CD4-positive, alpha-beta T cell treated with Interferon alpha-2 for 1 hour (primary cell): ENCODE measurements at regions not wholly inside any gene's neighbourhood (a gene's known extent, or its start where the extent isn't known, plus 50 kb on each side); places are given as distances from the start of the nearest gene placed in this dataset.
"Not testable (repeated sequence)": the region's sequence is repeated elsewhere in the genome, so short reads cannot be mapped to it uniquely, and the experiment has no call there.

Experiments used
- DNase-seq, 2 donors: peaks; one replicate each; pipeline ENCODE4 v3.0.0-alpha.2; 2020 to 2022

DNA sequence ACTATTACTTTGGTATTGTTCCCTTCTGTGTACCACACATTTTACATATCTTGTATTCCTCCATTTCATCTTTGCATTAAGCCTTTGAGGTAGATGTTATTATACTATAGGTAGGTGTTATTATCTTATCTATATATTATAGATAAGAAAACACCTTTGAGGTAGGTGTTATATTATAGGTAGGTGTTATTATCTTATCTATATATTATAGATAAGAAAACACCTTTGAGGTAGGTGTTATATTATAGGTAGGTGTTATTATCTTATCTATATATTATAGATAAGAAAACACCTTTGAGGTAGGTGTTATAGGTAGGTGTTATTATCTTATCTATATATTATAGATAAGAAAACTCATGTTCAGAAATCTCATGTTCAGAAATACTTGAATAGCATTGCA, 187.0 kb upstream of the USP15 start:
- DNase-seq, result not testable (repeated sequence)

DNA sequence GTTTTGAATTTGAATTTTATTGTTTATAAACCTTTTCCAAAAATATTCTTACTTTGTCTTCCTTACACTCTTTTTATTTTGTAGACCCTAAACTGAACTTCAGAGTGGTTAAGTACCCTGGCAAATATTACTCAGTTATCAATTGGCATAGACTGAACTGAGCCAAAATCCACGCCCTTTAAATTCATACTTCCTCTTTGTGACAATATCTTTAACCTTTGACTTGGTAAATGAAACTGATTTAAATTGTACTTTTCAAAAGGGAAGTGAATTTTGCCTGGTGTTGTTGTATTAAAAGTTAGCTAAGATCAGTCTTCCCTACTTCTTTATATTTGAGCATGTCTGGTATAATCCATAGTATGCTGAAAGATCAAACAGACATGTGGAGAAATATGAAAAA, 184.3 kb upstream of the USP15 start:
- no peak for DNase-seq

DNA sequence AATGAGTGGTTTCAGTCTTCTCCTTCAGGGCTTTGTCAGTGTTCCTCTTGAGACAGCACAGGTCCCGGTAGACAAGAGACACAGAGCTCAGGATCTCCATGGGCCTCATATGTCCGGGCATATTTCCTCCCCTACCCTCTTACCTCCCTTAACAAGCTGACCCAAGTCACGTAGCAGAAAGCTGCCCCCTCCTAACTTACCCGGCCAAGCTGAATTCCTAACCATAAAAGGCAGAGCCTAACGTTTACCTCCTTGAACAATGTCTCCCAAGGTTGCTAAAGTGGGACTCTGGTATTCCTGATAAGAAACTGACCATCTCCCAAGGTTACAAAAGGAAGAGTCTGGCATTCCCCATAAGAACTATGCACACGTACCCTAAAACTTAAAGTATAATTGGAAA, 182.2 kb upstream of the USP15 start:
- no peak for DNase-seq

DNA sequence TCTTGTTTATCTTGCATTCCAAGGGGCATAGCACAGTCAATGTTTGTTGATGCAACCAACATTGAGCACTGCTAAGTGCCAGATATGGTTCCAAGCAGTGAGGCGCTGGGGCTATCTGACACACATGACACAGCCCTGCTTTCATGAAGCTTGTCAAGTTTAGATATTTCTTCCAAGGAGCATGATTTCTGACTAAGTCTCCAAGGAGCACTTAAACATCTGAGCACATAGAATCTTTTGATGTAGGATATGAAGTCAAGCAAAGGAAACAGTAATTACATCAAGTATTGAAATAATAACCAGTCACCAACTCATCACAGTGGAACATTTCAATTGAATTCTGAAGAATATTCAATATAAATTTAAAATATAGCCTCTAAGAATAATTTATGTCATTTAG, 177.8 kb upstream of the USP15 start:
- no peak for DNase-seq

DNA sequence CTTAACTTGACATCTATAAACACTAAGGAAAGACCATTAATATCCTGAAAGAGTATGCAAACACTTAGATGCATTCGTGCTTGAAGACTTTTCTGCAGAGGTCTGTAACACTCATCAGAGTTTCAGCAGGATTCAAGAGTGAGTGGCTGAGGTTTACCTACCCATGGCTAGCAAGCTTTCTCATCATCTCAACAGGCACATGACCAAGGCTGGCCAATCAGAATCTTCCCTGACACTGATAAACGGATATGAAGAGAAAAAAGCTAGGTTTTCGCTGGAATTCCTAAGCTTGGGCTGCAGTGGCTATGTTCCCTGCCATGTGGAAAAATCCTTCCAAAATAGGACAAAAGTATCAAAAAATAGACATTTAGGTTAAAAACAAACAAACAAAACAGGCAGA, 162.1 kb upstream of the USP15 start:
- DNase-seq, result no peak

DNA sequence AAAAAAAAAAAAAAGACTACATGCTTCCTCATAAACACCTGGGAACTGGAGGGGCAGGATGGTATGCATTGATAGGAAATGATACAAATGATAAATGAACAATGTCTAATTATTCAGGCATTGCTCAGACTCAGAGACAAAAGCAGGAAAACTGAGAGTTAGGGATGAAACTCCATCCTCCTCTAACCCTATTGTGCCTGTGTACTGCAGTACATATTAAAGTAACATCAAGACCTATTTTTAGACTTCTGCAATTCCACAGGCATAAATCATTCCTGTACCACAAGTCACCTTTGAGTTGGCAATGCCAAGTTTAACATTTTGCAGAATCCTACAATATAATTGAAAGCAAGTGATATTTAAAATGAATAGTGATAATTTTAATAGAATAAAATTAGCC, 156.5 kb upstream of the USP15 start:
- no peak for DNase-seq

DNA sequence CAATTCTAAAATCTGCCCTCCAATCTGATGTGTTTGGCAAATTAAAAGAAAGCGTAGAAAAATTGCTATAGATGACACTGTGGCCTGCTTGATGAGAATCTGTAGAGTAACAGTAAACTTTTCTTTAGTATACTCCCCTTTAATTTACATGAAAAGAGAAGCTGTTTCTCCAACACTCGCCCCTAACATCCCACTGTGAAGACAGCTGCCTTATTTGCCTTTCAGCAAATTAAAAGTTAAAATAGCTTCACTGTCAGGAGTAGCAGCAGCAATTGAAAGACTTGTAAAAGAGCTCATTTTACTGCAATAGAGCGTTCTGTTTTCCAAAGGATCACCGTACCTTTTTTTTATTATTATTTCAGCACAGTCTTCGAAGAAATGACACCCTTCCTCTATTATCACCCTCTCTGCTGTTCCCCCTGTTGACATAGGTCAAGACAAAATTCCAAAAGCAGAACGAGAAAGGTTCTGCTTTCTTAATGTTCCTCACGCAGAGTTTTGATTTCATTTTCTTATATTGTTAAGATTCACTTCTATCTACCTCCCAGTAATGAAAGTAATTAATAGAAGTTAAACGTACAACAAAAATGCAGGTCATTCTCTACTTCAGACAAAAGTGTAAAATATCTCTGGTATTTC, 153.5 kb upstream of the USP15 start:
- DNase-seq, result no peak

DNA sequence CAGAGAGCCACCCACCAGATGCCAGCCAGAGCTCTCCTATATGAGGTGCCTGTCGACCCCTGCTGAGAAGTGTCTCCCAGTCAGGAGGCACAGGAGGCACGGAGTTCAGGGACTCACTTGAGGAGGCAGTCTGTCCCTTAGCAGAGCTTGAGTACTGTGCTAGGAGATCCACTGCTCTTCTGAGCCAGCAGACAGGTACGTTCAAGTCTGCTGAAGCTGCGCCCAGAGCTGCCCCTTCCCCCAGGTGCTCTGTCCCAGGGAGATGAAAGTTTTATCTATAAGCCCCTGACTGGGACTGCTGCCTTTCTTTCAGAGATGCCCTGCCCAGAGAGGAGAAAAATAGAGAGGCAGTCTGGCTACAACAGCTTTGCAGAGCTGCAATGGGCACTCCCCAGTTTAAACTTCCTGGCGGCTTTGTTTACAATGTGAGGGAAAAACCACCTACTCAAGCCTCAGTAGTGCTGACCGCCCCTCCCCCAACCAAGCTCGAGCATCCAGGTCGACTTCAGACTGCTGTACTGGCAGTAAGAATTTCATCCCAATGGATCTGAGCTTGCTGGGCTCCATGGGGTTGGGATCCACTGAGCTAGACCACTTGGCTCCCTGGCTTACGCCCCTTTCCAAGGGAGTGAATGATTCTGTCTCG, 146.7 kb upstream of the USP15 start:
- no peak for DNase-seq

DNA sequence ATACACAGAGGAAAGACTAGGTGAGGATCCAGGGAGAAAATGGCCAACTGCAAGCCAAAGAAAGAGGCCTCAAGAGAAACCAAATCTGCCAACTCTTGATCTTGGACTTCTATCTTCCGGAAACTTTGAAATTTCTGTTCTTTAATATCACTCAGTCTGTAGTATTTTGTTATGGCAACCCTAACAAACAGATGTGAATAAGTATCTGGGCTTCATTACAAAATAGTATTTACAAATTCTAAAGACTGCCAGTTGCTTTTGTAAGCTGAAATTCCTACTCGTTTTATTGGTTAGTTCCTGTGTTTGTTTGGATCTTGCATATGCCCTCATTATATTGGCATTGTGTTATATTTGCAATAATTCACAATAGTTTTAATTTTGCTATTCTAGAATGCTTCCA, 143.2 kb upstream of the USP15 start:
- no peak for DNase-seq

DNA sequence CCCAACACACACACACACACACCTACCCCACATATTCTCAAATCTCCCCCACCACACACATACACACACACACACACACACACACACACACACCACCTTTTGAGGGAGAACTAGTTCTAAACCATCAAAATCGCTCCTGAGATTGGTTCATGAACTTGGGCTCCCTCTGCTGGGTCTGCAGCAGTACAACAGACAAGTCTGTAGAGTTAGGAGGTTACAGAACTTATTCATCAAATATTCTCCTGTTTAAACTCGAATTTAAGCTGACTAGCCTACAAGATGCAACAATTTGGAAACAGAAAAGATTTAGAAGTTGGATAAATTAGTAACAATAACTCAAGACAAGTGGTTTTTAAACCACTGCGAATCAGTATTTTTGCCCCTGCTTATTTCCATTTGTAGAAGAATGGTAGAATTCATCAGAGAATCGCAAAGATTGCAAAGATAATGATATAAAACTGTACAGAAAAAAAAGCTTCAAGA, 136.4 kb upstream of the USP15 start:
- peak; percentile 23 to 41 for DNase-seq

DNA sequence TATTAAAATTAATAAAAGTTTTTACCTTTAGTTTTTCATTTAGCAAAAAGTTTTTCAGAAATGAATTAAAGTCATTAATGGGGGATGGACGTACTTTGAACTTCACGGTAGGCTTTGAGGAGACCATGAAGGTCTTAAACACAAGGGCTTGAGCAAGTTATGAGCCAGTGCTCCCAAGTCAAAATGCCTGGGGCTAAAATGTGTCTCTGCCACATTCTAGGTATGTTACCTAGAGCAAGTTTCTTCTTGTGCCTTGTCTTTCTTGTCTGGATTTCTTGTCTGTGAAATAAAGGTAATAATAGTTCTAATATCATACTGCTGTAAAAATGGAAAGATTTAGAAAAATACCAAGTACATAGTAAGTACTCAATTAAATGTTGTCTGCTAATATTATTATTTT, 132.7 kb upstream of the USP15 start:
- DNase-seq, result no peak

DNA sequence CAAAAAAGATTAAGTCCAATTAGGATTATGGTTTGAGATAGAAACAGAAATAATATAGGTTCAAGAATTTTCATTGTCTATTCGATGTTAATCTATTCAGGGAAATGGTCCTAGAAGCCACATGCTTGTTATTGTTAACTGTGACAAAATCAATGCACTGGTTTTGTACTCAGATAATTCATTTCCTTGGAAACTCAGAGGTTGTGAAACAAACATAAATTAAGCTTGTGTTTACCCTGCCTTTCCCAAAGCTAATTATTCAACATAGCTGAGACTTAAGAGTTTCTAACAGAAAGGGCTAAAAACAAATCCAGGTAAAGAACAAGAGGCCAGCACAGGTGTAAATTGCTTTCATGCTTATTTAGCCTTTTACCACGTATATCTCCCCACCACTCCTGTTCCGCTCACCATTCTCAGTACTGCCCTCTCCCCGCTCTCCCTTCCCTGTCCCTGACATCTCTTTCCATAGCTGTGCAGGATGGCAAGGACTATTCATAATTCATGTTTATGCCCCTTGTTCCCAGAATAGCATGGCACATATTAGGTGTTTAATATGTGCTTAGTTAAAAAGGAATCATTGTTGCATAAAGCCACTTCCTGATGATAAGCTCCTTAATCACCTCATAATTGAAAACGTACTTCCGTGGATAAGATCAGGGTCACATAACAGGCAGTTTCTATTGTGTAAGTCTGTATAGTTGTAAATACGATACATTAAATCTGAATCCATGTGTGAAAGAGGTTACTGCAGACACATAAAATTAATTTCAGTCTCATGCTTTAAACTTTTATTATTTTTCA, 131.8 kb upstream of the USP15 start:
- no peak for DNase-seq

DNA sequence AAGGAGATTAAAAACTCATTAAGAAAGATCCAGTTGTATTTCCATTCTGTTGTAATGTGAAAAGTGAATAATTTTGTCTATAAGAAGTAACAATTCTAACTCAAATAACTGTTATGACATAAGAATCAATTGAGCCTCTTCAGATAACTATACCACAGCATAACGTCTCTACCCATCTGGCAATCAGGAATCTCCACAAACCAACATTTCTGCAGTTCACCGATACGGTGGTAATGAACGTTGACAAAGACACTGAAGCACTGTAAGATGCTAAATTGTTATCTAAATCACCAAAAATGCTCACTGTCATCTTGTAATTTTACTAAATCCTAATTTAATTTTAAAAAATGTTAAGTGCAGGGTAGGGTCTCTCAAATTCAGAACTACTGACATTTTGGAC, 130.9 kb upstream of the USP15 start:
- no peak for DNase-seq

DNA sequence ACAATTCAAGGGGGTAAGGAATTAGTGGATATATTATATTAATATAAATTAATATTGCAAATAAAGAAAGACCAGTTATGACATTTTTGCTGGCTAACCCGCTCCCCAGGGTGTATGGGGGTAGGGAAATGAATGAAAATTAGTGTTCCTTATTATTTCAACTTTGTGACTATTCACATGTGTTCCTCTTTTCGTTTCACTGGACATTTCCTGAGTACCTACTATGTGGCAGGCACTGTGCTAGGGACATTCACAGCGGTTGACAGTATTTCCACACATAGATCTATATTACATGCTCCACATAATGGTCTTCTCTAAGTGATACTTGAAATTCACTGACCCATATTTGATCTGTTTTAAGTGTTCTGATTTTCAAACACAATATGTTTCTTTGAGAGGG, 129.8 kb upstream of the USP15 start:
- DNase-seq, result no peak

DNA sequence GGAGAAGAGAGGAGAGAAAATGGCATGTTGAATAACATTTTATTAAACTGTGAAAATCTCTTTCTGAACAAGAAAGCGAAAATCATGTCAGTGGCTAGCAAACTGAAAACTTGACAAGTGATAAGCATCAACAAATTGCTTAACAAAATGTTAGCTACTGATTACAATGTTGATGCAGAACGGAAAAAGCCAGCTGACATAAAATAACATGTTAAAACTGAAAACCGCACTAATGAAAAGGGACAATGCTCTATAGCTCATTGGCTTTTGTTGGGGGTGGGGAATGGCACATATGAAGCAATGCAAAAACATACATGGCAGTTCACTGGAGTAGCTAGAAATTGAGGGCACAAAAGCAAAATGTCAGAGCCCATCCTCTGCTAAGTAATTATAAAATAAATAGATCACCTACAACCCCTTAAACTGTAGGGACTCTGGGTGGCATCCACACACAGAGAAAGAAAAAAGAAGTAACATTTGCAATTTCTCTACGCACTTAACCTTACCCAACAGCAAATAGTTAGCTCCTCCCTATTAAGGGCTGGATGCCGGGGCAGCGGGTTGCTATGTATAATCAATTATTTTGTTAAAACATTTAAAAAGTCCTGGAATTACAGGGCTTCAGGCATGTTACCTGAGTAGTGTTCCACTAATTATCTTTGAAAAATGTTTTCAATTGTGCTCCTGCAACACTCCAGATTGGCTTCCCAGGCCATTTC, 129.2 kb upstream of the USP15 start:
- DNase-seq, result no peak

DNA sequence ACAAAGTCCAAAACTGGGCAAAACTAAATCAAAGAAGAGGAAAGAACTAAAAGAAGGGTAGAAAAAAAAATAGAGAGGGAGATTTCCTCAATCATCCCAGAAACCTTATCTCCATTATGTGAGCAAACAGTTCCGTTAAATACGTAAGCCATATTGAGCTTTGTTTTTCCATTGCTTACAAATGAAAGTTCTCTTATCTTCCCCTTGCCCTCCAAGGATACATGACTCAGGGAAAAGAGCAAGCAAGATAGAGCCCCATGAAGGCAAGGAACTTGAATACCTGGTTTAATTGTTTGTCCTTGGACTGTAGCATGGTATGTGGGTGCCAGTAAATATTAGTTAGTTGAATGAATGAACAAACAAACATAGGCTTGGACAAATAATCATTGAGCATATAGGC, 126.8 kb upstream of the USP15 start:
- DNase-seq, result no peak

DNA sequence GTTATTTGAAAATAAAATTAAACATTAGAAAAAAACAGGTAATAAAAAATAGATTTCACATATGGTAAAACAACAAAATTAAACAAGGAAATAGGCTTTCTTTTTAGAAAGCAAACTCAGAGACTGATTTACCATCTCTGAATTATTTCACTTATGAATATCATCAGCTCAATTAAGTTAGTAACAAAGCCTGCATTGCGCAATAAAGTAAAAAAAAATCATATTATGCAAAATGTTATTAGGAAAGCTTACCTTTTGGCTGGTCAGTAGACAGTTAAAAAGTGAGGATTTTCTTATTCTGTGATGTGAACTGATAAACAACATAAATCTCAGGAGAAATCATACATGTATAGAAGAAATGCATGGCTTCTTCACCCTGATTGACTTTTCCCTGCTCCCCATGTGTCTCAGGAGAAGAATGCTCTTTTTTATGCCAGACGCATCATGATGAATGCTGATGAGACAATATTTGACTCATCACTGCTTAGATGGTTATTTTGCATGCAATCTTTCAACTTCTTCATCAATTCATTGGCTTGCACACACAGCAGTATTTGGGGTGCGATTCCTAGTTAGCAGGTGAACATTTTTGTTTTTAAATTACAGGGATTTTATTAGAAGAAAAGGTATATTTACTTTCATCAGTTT, 124.5 kb upstream of the USP15 start:
- no peak for DNase-seq

DNA sequence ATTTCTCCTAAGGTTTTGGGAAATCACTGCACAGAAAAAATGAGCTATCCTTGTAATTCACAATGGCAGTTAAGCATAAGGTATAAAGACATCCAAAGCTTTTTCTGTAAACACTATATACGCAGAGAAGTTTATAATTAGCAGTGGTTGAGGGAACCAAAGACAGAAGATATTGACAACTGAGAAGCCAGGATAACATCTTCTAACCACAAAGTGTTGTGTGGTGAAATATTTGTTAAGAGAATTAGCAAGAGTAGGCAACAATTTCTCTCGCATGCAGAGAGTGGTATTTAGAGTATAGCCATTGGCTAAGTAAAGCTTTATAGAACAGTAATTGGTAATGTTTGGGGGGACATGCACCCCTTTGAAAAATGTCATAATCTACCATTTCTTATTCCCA, 123.7 kb upstream of the USP15 start:
- DNase-seq, result no peak

DNA sequence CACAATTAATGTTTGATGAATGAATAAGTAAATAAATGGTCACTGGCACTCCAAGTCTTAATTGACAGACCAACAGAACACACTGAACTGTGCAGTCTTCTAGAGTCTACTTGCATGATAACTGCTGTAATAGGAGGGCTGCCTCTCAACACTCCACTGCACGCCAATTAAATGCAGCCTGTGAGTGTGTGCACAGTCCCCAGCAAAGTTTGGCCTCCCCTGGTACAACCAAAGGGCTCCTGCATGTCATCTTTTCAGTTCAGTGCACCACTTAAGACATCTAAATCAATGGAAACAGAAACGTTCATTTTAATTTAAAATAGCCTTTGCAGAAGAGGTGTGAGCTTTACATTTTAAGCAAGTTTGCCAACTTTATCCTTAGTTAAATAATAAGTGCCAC, 121.7 kb upstream of the USP15 start:
- no peak for DNase-seq

DNA sequence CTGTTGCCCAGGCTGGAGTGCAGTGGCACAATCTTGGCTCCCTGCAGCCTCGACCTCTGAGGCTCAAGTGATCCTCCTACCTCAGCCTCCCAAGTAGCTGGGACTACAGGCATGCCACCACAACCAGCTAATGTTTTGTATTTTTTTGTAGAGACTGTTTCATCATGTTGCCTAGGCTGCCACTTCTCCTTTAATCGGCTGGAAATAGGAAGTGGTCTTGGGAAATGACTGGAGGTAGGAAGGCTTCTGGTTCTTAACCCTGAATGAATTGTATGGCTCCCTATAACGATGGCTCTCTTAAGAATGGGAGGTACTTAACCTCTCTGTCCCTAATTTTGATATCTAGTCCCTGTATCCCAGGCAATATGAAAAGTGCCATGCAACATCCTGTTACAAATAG, 113.9 kb upstream of the USP15 start:
- no peak for DNase-seq

DNA sequence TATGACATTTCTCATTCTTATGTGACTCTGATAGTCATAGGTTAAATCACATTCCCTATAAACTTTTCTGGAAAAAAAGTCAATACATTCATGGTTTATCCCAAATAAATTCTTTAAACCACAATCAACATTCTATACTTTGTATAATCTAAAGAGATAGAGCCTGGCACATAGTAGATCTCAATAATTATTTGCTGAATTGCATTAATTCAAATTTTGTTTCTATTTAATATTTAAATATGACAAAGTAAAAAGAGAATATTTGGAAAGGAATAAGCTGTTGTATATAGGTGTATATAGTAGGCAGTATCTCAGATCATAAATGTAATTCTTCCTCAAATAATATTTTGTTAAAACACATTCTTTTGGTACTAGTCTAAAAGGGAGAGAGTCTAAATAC, 102.2 kb upstream of the USP15 start:
- no peak for DNase-seq

DNA sequence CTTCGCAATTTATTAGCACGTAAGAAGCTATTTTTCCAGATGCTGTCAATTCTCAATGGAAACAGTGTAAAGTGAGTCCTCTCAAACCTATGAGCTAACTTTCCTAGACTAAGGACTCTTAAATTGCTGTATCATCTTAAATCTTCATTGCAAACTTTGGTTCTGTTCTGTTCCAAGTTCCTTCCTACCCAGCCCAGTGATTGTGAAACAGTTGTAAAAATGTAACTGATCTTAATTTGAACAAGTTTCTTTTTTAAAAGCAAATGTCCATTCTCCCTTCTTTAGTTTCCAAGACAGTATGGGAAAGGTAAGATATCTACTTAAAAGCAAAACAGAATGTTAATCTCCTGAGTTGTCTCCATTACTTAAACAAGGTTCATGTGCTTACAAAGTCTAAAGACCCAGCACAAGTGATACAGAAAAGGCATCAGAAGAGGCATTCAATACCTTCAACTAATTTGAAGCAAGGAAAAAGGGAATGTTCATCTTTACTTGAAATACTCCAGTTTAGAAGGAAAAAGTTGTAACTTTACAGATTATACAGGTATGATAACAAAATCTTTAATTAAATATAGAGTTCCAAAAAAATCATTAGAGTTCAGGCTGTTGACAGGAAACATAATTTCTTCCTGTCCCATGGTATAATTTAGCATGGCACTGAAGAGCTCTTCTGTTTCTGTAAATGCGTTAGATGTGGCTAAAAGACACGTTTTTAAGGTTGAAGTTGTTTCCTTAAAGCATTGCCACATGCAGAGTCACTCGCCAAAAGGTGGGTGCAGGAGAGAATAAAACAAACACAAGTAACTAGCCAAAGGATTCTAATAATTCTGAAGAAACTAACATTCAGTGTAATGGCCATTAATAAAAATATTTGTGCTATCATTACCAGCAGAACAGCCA, 101.5 kb upstream of the USP15 start:
- DNase-seq, result peak in 1 of 2 donors; percentile 15
